SU-DHL-6 (cell line): ENCODE measurements at regions not wholly inside any gene's neighbourhood (a gene's known extent, or its start where the extent isn't known, plus 50 kb on each side); places are given as distances from the start of the nearest gene placed in this dataset.

Experiments
- H2AFZ ChIP-seq: fragments of 200-600 bp; sonication (generic); 2 replicates; pipeline ENCODE4 v1.6.1; 2014; ENCODE audit warnings: low read depth, mild to moderate bottlenecking, moderate library complexity, mixed read lengths, antibody characterized with exemption, low read length; ENCODE audit not compliant: severe bottlenecking
- H3F3A ChIP-seq: fragments of 200-600 bp; shearing (Covaris generic); 2 replicates; pipeline ENCODE4 v1.6.0; 2016; ENCODE audit warnings: antibody characterized with exemption, mild to moderate bottlenecking; ENCODE audit not compliant: insufficient read depth
- H3K27ac ChIP-seq: fragments of 200-600 bp; sonication (generic); 2 replicates; pipeline ENCODE4 v1.5.1; 2016; ENCODE audit warnings: low read depth, mild to moderate bottlenecking, low read length, moderate library complexity, mixed read lengths
- H3K27me3 ChIP-seq: fragments of 200-600 bp; sonication (generic), shearing (Covaris generic); 2 replicates; pipeline ENCODE4 v1.6.0; 2014; ENCODE audit warnings: mild to moderate bottlenecking, low read length
- H3K36me3 ChIP-seq: fragments of 200-600 bp; sonication (generic); 2 replicates; pipeline ENCODE4 v1.6.1; 2014; ENCODE audit warnings: mild to moderate bottlenecking, low read length, mixed read lengths
- H3K4me2 ChIP-seq: fragments of 300-600, 200-600 bp; shearing (Covaris generic), sonication (generic); 2 replicates; pipeline ENCODE4 v1.6.0; 2014; ENCODE audit warnings: low read length, low read depth, mild to moderate bottlenecking; ENCODE audit not compliant: poor library complexity, severe bottlenecking
- H3K4me3 ChIP-seq: fragments of 200-600 bp; sonication (generic); 2 replicates; pipeline ENCODE4 v1.5.1; 2014; ENCODE audit warnings: antibody characterized with exemption, low read length, mild to moderate bottlenecking, mixed read lengths; ENCODE audit not compliant: insufficient read depth, poor library complexity, severe bottlenecking
- H3K79me2 ChIP-seq: fragments of 200-600 bp; sonication (generic); 2 replicates; pipeline ENCODE4 v1.6.1; 2014; ENCODE audit warnings: mild to moderate bottlenecking, low read length, moderate library complexity; ENCODE audit not compliant: insufficient read depth
- H3K9ac ChIP-seq: fragments of 200-600 bp; sonication (generic); 2 replicates; pipeline ENCODE4 v1.7.0; 2014; ENCODE audit warnings: mild to moderate bottlenecking, low read length
- H3K9me2 ChIP-seq: fragments of 200-600 bp; sonication (generic); replicated peaks from 2 replicates; pipeline ENCODE4 v1.6.1; 2014; ENCODE audit warnings: low read length; ENCODE audit not compliant: insufficient read depth
- H3K9me3 ChIP-seq: fragments of 200-600 bp; sonication (generic); 2 replicates; pipeline ENCODE4 v1.6.1; 2014; ENCODE audit warnings: low read length, mixed read lengths; ENCODE audit not compliant: insufficient read depth
- H4K20me1 ChIP-seq: fragments of 200-600 bp; sonication (generic); 2 replicates; pipeline ENCODE4 v1.6.1; 2014; ENCODE audit warnings: low read depth, mild to moderate bottlenecking, antibody characterized with exemption, low read length, moderate library complexity, mixed read lengths
- EZH2phosphoT487 ChIP-seq: fragments of 200-600 bp; sonication (generic), shearing (Covaris generic); conservative IDR thresholded peaks from 2 replicates; pipeline ENCODE4 v1.6.1; 2018; ENCODE audit warnings: mild to moderate bottlenecking, antibody characterized with exemption, low read length, moderate library complexity, mixed read lengths
- TF ChIP-seq, protein P1 (sequence below): fragments of 200-600 bp; sonication (generic); IDR thresholded peaks from one replicate; pipeline ENCODE4 v1.5.1; 2017; ENCODE audit warnings: antibody characterized with exemption, mild to moderate bottlenecking, low read length, moderate library complexity; ENCODE audit not compliant: insufficient read depth, poor library complexity, severe bottlenecking

DNA sequence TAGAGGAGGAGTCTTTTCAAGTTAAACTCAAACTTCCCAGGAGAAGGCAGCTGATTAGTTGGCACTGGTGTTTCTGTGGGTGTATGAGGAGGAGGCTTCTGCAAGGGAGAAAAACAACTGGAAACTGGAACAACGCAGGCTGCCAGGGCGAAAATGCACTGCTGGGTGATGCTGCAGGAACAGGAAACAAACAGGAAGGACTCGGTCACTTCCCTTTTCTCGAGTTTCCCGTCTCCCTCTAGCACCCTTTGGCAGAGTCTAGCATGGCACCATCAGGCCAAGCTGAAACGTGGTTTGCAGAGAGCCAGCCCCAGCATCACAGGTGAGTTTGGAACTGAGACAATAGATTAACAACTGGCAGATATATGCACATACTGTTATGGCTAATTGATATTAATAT lies 77.5 kb upstream of the CAST start:
- Histone ChIP-seq H3K27me3 (no peaks in the 10 kb centered on the region), H3K4me3 (no peak overlapping the region), H3K36me3 (no peaks in the 10 kb centered on the region), H3K79me2 (no peaks in the 10 kb centered on the region), H3K9ac (no peak overlapping the region), H2AFZ (no peak overlapping the region), H4K20me1 (no peaks in the 10 kb centered on the region; the same call in 1 of the 2 replicates), H3K27ac (no peak overlapping the region), H3K4me2 (no peak overlapping the region), H3K9me2 (no peaks in the 10 kb centered on the region), H3F3A (no peaks in the 10 kb centered on the region), H3K9me3 (no peaks in the 10 kb centered on the region)
- TF ChIP-seq EZH2phosphoT487 = no peak
- TF ChIP-seq, protein P1, sequence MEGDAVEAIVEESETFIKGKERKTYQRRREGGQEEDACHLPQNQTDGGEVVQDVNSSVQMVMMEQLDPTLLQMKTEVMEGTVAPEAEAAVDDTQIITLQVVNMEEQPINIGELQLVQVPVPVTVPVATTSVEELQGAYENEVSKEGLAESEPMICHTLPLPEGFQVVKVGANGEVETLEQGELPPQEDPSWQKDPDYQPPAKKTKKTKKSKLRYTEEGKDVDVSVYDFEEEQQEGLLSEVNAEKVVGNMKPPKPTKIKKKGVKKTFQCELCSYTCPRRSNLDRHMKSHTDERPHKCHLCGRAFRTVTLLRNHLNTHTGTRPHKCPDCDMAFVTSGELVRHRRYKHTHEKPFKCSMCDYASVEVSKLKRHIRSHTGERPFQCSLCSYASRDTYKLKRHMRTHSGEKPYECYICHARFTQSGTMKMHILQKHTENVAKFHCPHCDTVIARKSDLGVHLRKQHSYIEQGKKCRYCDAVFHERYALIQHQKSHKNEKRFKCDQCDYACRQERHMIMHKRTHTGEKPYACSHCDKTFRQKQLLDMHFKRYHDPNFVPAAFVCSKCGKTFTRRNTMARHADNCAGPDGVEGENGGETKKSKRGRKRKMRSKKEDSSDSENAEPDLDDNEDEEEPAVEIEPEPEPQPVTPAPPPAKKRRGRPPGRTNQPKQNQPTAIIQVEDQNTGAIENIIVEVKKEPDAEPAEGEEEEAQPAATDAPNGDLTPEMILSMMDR = no peak

DNA sequence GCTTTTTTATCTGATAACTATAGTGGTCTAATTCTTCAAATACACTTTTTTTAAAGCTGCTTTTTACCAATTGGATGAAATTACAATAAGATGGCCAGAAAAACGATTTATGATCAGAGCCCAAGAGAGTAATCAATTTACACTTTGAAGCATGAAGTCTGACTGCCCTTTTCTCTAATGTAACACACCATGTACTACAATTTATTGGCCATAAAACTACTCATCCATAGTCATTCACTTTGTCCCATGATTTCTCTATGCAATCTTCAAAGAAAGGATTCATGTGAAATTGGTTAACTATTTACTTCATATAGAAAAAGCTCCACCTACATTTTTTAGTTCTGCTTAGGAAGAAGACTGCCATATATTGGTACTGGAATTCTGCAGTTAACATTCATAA lies 73.6 kb upstream of the CAST start:
- Histone ChIP-seq H3K9me2 (no peaks in the 10 kb centered on the region), H3K27me3 (no peaks in the 10 kb centered on the region), H3K9me3 (no peaks in the 10 kb centered on the region), H3K9ac (no peak overlapping the region), H3K79me2 (no peaks in the 10 kb centered on the region), H3K4me3 (no peak overlapping the region), H3K36me3 (no peaks in the 10 kb centered on the region), H3K27ac (no peak overlapping the region), H2AFZ (no peak overlapping the region), H3F3A (no peaks in the 10 kb centered on the region), H4K20me1 (no peaks in the 10 kb centered on the region), H3K4me2 (no peak overlapping the region)
- no peak for TF ChIP-seq EZH2phosphoT487
- TF ChIP-seq, protein P1 = no peak

DNA sequence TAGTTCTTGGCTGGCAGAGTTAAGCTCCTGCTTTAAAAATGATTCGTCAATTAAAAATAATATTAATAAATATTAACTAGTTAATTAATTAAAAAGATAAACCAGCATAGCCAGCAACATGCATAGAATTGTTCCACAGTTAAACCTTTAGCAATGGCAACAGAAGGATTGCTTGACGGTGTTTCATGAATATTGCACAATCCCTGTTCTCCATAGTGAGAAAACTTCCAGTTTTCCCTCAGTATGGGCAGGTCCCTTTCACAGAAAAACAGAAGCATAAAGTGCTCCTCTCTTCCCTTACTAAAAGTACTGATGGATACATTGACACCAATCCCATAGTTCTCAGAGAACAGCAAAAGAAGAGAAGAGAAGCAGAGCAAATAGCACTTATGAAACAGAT lies 71.4 kb upstream of the CAST start:
- Histone ChIP-seq H3K36me3 (no peaks in the 10 kb centered on the region), H3K9ac (no peak overlapping the region), H3K9me2 (no peaks in the 10 kb centered on the region), H3K4me3 (no peak overlapping the region), H3K4me2 (no peak overlapping the region), H3K79me2 (no peaks in the 10 kb centered on the region), H3K9me3 (no peaks in the 10 kb centered on the region), H3K27me3 (no peaks in the 10 kb centered on the region), H4K20me1 (no peaks in the 10 kb centered on the region), H3K27ac (no peak overlapping the region), H3F3A (no peaks in the 10 kb centered on the region), H2AFZ (no peak overlapping the region)
- TF ChIP-seq, protein P1 = no peak
- no peak for TF ChIP-seq EZH2phosphoT487
